NCI-H345 treated with DMSO at 0.1 percent for 48 hours (cell line): ENCODE measurements at regions not wholly inside any gene's neighbourhood (a gene's known extent, or its start where the extent isn't known, plus 50 kb on each side); places are given as distances from the start of the nearest gene placed in this dataset.

Experiments
- DNase-seq: peaks from one replicate; lab custom pipeline; 2025; ENCODE audit not compliant: unreplicated experiment; lab: John Stamatoyannopoulos, UW

GRCh38 chr4:152236519-152237056 lies 299.3 kb downstream of the FBXW7 start:
- DNase-seq, result no peak

- no peak for DNase-seq
These were observed 300.2 kb downstream of the FBXW7 start for GRCh38 chr4:152235718-152236117.

- DNase-seq, result no peak
These were observed 301.3 kb downstream of the FBXW7 start for GRCh38 chr4:152234571-152234970.

- no peak for DNase-seq
These were observed 303.6 kb downstream of the FBXW7 start for GRCh38 chr4:152232271-152232670.

GRCh38 chr4:152229782-152230289 lies 306.1 kb downstream of the FBXW7 start:
- DNase-seq, result no peak

GRCh38 chr4:152225680-152226079 lies 310.2 kb downstream of the FBXW7 start:
- no peak for DNase-seq

GRCh38 chr4:152224721-152225420 lies 311.0 kb downstream of the FBXW7 start:
- no peak for DNase-seq

- DNase-seq, result no peak
These were observed 311.7 kb downstream of the FBXW7 start for GRCh38 chr4:152224223-152224622.

- no peak for DNase-seq
These were observed 312.3 kb downstream of the FBXW7 start for GRCh38 chr4:152223600-152223999.

GRCh38 chr4:152221816-152222516 lies 313.9 kb downstream of the FBXW7 start:
- DNase-seq, result no peak

- no peak for DNase-seq
These were observed 315.7 kb downstream of the FBXW7 start for GRCh38 chr4:152220201-152220666.

GRCh38 chr4:152218576-152218975 lies 317.3 kb downstream of the FBXW7 start:
- DNase-seq, result no peak

GRCh38 chr4:152217896-152218295 lies 318.0 kb downstream of the FBXW7 start:
- DNase-seq, result no peak

GRCh38 chr4:152211936-152212653 lies 323.8 kb downstream of the FBXW7 start:
- no peak for DNase-seq

- no peak for DNase-seq
These were observed 326.0 kb downstream of the FBXW7 start for GRCh38 chr4:152209772-152210493.

GRCh38 chr4:152207378-152207720 lies 328.5 kb downstream of the FBXW7 start:
- DNase-seq, result no peak

- DNase-seq, result no peak
These were observed 329.1 kb downstream of the FBXW7 start for GRCh38 chr4:152206646-152207377.

- no peak for DNase-seq
These were observed 329.7 kb downstream of the FBXW7 start for GRCh38 chr4:152206185-152206584.

- no peak for DNase-seq
These were observed 333.5 kb downstream of the FBXW7 start for GRCh38 chr4:152202415-152202814.
